ENCODE measurements at regions not wholly inside any gene's neighbourhood (a gene's known extent, or its start where the extent isn't known, plus 50 kb on each side); places are given as distances from the start of the nearest gene placed in this dataset.

DNA sequence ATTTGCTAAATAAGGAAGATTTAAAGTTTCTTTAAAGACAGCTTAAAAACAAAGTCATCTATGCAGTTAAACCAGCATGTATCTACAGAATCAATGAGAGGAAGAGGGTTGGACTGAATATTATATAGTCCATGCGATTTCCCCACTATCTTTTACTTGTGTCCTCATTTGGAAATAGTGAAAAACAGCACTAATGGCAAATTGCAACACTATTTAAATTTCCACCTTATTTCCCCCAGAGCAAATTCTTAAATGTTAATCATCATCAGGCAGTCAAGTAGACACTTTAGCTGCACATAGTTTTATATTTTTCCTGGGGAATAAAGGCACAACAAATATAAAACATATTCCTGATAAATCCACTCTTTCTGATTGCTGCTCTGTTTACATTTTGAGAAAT, 114.6 kb downstream of the LCA5 start:
- no peak overlapping the region for H3K4me3 ChIP-seq (ENCODE audit: low read depth, low read length)
- TF ChIP-seq, protein P1, sequence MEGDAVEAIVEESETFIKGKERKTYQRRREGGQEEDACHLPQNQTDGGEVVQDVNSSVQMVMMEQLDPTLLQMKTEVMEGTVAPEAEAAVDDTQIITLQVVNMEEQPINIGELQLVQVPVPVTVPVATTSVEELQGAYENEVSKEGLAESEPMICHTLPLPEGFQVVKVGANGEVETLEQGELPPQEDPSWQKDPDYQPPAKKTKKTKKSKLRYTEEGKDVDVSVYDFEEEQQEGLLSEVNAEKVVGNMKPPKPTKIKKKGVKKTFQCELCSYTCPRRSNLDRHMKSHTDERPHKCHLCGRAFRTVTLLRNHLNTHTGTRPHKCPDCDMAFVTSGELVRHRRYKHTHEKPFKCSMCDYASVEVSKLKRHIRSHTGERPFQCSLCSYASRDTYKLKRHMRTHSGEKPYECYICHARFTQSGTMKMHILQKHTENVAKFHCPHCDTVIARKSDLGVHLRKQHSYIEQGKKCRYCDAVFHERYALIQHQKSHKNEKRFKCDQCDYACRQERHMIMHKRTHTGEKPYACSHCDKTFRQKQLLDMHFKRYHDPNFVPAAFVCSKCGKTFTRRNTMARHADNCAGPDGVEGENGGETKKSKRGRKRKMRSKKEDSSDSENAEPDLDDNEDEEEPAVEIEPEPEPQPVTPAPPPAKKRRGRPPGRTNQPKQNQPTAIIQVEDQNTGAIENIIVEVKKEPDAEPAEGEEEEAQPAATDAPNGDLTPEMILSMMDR (conservative IDR thresholded peaks at IDR 0.05; ENCODE audit: low read depth, low read length): no peak
- no peak for DNase-seq (ENCODE audit: low read depth)

DNA sequence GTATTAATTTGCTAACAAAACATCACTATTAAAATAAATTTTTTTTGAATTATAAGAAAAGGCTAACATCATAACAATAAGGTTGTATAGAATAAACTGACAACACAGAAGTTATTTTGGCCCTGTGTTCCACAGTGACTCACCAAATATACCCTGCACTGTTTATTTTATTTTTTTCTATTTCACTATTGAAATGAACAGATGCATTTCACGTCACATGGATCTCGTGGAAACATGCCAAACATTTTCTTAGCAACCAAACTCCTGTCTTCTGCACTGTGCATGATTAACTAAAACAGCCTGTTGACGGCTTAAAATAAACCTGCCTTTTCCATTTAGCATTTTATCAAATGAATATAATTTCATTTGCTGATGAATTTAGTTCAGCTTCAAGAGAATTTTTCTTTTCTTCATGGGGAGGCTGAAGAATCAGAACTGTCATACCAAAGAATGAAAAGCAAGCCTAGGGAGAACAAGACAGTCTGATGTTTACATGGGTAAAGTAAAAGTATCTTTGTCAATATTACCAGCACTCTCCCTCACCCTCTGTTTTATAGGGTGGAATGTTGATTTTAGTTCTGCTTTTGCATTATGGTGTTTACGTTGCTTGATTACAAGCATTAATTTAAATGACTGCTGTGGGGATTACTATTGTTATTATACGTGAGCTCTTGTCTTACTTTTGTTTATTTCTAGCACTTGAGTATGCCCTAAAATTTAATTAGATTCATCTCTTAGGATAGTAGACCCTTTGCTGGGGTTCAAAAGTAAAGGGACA, 115.3 kb downstream of the LCA5 start:
- TF ChIP-seq, protein P1 (conservative IDR thresholded peaks at IDR 0.05; ENCODE audit: low read depth, low read length): no peak
- H3K4me3 ChIP-seq (ENCODE audit: low read depth, low read length): peak overlapping the region; percentile 31
- DNase-seq (ENCODE audit: low read depth): peak; percentile 76

DNA sequence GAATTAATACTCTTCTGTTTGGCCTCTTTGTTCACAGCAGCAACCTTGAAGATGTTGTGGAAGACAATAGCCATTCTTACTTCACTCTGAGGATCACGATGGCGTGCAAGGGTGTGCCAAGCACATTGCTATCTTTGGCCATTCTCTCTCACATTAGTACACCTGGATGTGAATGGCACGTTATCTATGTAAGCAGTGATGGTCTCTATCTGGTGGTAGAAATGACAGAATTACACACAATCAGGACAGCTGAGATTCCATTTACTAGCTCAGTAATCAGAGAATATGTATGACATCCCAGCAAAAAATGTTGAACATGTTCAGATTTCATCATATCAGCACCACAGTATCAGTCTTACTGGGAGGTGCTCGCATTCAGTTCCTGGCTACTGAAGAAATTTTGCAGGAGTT, 116.2 kb downstream of the LCA5 start:
- DNase-seq (ENCODE audit: low read depth): no peak
- H3K4me3 ChIP-seq (ENCODE audit: low read depth, low read length): no peak overlapping the region
- TF ChIP-seq, protein P1 (conservative IDR thresholded peaks at IDR 0.05; ENCODE audit: low read depth, low read length): no peak

DNA sequence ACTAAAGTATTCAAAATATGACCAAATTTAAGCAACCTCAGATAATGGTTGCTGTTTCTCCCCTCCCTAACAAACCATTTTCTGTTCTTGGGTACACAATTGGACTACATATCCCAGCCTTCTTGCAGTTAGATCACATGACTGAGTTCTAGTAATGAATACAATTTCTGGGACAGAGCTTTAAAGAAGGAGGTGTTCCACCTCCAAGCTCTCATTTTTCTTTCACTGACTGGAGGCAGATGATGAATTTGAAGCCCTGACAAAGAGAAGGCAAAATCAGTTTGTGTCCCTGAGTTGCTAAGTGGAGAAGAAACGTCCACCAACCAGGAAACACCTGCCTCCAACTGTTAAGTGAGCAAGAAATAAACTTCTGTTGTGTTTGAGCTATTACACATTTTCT, 117.2 kb downstream of the LCA5 start:
- no peak for DNase-seq (ENCODE audit: low read depth)
- no peak overlapping the region for H3K4me3 ChIP-seq (ENCODE audit: low read depth, low read length)
- TF ChIP-seq, protein P1 (conservative IDR thresholded peaks at IDR 0.05; ENCODE audit: low read depth, low read length): no peak

DNA sequence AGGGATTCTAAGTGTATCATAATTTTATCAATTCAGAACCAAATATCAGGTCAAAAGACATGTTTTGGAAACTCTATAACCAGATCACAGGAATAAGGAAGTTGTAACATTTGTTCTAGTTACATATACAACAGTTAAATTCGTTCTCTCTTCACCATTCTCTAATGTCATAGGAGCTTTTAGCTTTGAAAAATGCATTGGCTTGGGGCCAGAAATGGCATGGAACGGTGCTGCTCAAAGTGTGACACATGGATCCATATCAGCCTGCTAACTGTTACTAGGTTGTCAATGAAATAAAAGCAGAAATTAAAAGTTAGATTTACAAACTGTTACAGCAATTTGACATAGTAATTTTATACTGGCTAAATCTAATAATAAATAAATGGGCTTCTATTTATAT, 120.3 kb downstream of the LCA5 start:
- TF ChIP-seq, protein P1 (conservative IDR thresholded peaks at IDR 0.05; ENCODE audit: low read depth, low read length): no peak
- no peak overlapping the region for H3K4me3 ChIP-seq (ENCODE audit: low read depth, low read length)
- DNase-seq (ENCODE audit: low read depth): no peak

DNA sequence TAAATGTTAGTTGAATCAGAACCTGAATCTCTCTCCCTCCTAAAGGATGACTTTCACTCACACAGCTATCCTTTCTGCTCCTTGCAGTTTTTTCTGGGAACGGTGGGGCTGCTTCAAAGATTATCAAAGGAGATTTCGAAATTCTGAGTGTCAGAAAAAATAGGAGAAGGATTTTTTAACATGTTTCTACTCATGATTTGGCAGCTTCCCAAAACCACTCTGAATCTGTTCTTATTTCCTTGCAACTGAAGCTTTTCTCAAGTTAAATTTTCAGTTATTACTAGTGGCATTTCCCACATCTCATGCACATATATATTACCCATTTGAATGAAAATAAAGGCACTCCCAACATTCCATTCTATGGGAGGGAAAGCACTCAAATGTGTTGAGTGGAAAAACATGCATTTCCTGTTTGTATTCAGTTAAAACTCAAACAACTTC, 123.6 kb downstream of the LCA5 start:
- no peak for DNase-seq (ENCODE audit: low read depth)

More for the DNA sequence above, 123.6 kb downstream of the LCA5 start:
- no peak overlapping the region for H3K4me3 ChIP-seq (ENCODE audit: low read depth, low read length)
- TF ChIP-seq, protein P1 (conservative IDR thresholded peaks at IDR 0.05; ENCODE audit: low read depth, low read length): no peak
